Breast epithelium (tissue), 4 donors: ENCODE measurements at regions not wholly inside any gene's neighbourhood (a gene's known extent, or its start where the extent isn't known, plus 50 kb on each side); places are given as distances from the start of the nearest gene placed in this dataset.

Experiments used
- DNase-seq, 2 donors: peaks; one replicate each; pipeline ENCODE4 v3.0.0-alpha.2; 2019; ENCODE audit warnings: low spot score in 2 of 2
- H3K27ac ChIP-seq, 2 donors: fragments of 200-600 bp; sonication (generic) in 1 of 2; one replicate each; pipeline ENCODE4 v1.5.1; 2016 to 2019; ENCODE audit warnings: mild to moderate bottlenecking in 1 of 2
- H3K27me3 ChIP-seq, 2 donors: fragments of 200-600 bp; sonication (generic) in 1 of 2; one replicate each; pipeline versions ENCODE4 v1.5.1 to v1.6.0; 2017 to 2019; ENCODE audit warnings: control low read depth in 1 of 2, mild to moderate bottlenecking in 1 of 2
- H3K36me3 ChIP-seq: fragments of 200-600 bp; one replicate; pipeline ENCODE4 v1.5.1; 2019
- H3K4me1 ChIP-seq, 2 donors: fragments of 200-600 bp; sonication (generic); one replicate each; pipeline ENCODE4 v1.5.1; 2016 to 2019; ENCODE audit warnings: control low read depth in 1 of 2
- H3K4me3 ChIP-seq, 3 donors: fragments of 200-600 bp; sonication (generic); 1 replicate in 2 of 3; 2 replicates in 1 of 3; pipeline ENCODE4 v1.5.1; 2016 to 2019; ENCODE audit warnings: mild to moderate bottlenecking in 3 of 3, moderate library complexity in 2 of 3
- H3K9me3 ChIP-seq, 2 donors: fragments of 200-600 bp; sonication (generic) in 1 of 2; one replicate each; pipeline ENCODE4 v1.5.1; 2016 to 2019; ENCODE audit warnings: control low read depth in 1 of 2
- POLR2A ChIP-seq: fragments of 450-650 bp; IDR thresholded peaks from one replicate; pipeline ENCODE4 v1.6.1; 2016; ENCODE audit warnings: antibody characterized with exemption, mild to moderate bottlenecking, moderate library complexity
- POLR2AphosphoS5 ChIP-seq, 3 donors: sonication (generic); formaldehyde crosslinking; IDR thresholded peaks; one replicate each; pipeline ENCODE4 v1.6.1; 2017; ENCODE audit warnings: antibody characterized with exemption in 3 of 3
- intact Hi-C: fragments of 100-400 bp; cut with DNase I; formaldehyde crosslinking; loops from one replicate; pipeline ENCODE4 v1.15.1; 2023; ENCODE audit warnings: low total_unique reads
- TF ChIP-seq, protein P1 (sequence below), 3 donors: fragments of 450-650 bp; IDR thresholded peaks; one replicate each; pipeline ENCODE4 v1.5.1; 2016 to 2017; ENCODE audit warnings: antibody characterized with exemption in 3 of 3, mild to moderate bottlenecking in 3 of 3, moderate library complexity in 3 of 3

DNA sequence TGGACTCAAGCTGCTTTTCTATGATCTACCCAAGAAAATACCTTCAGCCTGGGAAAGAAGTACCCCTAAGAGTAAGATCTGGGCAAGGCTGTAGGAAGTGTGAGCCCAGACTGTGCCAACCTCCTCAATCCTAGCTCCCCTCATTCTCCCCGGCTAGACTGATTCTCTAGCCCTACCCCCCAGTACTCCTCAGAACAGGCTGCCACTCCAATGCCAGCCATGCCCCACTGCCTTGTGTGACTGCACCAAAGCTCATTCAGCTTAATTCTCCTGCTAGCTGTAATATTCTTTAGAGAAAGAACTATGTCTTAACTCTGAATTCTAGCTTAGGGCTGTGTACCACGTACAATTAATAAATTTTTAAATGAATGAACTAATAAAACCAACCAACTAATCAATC lies 92.6 kb upstream of the AKIP1 start:
- TF ChIP-seq, protein P1, sequence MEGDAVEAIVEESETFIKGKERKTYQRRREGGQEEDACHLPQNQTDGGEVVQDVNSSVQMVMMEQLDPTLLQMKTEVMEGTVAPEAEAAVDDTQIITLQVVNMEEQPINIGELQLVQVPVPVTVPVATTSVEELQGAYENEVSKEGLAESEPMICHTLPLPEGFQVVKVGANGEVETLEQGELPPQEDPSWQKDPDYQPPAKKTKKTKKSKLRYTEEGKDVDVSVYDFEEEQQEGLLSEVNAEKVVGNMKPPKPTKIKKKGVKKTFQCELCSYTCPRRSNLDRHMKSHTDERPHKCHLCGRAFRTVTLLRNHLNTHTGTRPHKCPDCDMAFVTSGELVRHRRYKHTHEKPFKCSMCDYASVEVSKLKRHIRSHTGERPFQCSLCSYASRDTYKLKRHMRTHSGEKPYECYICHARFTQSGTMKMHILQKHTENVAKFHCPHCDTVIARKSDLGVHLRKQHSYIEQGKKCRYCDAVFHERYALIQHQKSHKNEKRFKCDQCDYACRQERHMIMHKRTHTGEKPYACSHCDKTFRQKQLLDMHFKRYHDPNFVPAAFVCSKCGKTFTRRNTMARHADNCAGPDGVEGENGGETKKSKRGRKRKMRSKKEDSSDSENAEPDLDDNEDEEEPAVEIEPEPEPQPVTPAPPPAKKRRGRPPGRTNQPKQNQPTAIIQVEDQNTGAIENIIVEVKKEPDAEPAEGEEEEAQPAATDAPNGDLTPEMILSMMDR (IDR thresholded peaks at IDR 0.05), result no peak
- TF ChIP-seq POLR2A (no peak), POLR2AphosphoS5 (IDR thresholded peaks at IDR 0.05) (no peak)
- Histone ChIP-seq H3K27me3 (no peaks in the 10 kb centered on the region), H3K27ac (no peak overlapping the region), H3K9me3 (no peaks in the 10 kb centered on the region), H3K36me3 (no peaks in the 10 kb centered on the region), H3K4me1 (peaks cover 0 to 6% of the 10 kb centered on the region in 2 donors), H3K4me3 (no peak overlapping the region)
- intact Hi-C loops, result no loop called here
- DNase-seq, result no peak

DNA sequence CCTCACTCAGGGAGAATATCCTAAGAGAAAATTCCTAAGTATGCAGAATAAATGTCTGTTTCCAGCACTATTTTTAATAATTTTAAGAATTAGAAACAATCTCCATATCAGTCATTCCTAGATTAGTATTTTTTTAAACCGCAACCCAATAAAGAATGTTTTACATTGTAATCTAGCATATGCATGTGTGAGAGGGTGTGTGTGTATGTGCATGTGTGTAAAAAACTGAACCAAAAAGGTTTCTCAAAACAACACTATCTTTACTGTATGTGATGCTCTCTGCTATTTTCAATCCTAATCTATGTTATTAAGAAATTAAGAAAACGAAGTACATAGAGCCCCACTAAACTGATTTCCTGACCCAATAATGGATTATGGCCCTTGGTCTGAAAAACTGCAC lies 90.6 kb upstream of the AKIP1 start:
- Histone ChIP-seq H3K27ac (no peak overlapping the region), H3K4me3 (no peak overlapping the region), H3K27me3 (no peaks in the 10 kb centered on the region), H3K4me1 (no peaks in the 10 kb centered on the region), H3K9me3 (no peaks in the 10 kb centered on the region), H3K36me3 (no peaks in the 10 kb centered on the region)
- intact Hi-C loops, result no loop called here
- DNase-seq, result no peak
- TF ChIP-seq, protein P1 (IDR thresholded peaks at IDR 0.05), result no peak
- TF ChIP-seq POLR2AphosphoS5 (IDR thresholded peaks at IDR 0.05) (no peak), POLR2A (no peak)

DNA sequence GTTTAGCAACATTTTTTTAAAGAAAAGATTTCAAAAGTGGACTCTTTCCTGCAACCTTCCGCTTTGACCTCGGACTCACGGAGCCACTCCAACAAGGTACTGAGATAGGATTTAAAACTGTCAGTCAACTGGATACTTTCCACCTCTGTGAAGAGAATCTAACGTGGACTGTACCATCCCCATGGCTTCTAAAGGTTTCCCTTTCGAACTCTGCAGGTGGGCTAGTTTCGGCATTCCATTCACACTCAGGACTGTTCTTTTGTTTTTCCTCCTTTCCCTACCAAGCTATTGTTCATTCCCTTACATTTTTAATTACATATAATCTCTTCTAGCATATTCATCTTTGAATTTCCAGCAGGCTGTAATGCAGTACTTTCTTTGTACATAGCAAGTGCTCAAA lies 88.5 kb upstream of the AKIP1 start:
- Histone ChIP-seq H3K9me3 (no peaks in the 10 kb centered on the region), H3K4me1 (no peaks in the 10 kb centered on the region), H3K27me3 (no peaks in the 10 kb centered on the region), H3K4me3 (no peak overlapping the region), H3K27ac (no peak overlapping the region), H3K36me3 (no peaks in the 10 kb centered on the region)
- intact Hi-C loops, result no loop called here
- DNase-seq, result no peak
- TF ChIP-seq, protein P1 (IDR thresholded peaks at IDR 0.05), result no peak
- TF ChIP-seq POLR2AphosphoS5 (IDR thresholded peaks at IDR 0.05), result no peak
- no peak for TF ChIP-seq POLR2A

DNA sequence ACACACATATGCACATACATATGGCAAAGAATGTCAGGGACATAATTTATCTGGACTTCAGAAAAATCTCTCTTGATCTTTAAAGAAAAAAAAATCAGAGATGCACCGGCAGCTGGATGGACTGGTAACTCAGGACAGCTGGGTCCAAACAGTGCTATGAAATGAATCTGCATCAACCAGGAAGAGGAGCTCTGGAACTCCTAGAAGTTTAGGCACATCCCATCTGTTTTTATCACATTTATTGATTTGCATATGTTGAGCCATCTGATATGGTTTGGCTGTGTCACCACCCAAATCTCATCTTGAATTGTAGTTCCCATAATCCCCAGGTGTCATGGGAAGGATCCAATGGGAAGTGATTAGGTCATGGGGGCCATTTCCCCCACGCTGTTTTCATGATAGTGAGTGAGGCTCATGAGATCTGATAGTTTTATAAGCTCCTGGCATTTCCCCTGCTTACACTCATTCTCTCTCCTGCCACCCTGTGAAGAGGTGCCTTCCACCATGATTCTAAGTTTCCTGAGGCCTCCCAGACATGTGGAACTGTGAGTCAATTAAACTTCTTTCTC lies 87.7 kb upstream of the AKIP1 start:
- Histone ChIP-seq H3K4me1 (no peaks in the 10 kb centered on the region), H3K9me3 (no peaks in the 10 kb centered on the region), H3K4me3 (no peak overlapping the region), H3K36me3 (no peaks in the 10 kb centered on the region), H3K27me3 (no peaks in the 10 kb centered on the region), H3K27ac (no peak overlapping the region)
- no peak for DNase-seq
- intact Hi-C loops, result no loop called here
- TF ChIP-seq, protein P1 (IDR thresholded peaks at IDR 0.05), result no peak
- TF ChIP-seq POLR2A (no peak), POLR2AphosphoS5 (IDR thresholded peaks at IDR 0.05) (no peak)

DNA sequence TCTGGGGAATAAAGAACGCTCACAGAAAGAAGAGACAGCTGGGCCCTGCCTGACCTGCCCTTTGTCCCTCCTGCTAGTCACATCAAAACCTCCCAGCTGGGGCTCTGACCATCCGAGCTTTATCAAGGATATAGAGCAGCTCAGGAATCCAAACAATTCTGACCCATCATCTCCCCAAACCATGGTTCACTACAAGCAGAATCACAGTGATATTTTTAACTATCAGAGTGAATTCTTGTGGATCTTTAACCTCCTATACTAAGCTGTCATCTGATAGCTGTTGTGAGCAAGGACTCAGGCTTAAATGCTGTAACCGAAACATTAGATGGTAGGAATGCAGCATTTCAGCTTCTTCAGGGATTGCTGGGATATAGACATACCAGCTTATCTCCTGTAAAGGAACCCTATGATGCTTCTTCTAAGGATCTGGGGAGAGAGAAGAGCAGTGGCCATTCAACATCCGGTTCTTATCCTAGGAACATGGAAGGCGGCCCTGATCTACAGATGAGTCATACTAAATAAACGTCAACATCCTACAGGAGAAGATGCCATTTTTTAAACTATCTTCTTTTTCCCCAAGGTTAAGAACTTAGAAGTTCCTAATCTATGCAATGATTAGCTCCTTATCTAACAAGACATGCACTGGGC lies 84.7 kb upstream of the AKIP1 start:
- TF ChIP-seq, protein P1 (IDR thresholded peaks at IDR 0.05), result no peak
- no peak for TF ChIP-seq POLR2A
- no peak for TF ChIP-seq POLR2AphosphoS5 (IDR thresholded peaks at IDR 0.05)
- intact Hi-C loops, result no loop called here
- peak overlapping the region in 1 of 2 donors; percentile 54 for H3K27ac ChIP-seq
- H3K4me1 ChIP-seq, result no peaks in the 10 kb centered on the region
- no peaks in the 10 kb centered on the region for H3K27me3 ChIP-seq
- no peak overlapping the region for H3K4me3 ChIP-seq
- no peak for DNase-seq
- H3K36me3 ChIP-seq, result no peaks in the 10 kb centered on the region
- H3K9me3 ChIP-seq, result no peaks in the 10 kb centered on the region
